BLaER1 (cell line): ENCODE measurements at regions not wholly inside any gene's neighbourhood (a gene's known extent, or its start where the extent isn't known, plus 50 kb on each side); places are given as distances from the start of the nearest gene placed in this dataset.
"Not testable (repeated sequence)": the region's sequence is repeated elsewhere in the genome, so short reads cannot be mapped to it uniquely, and the experiment has no call there.

ENCODE experiments used
- H3K27ac ChIP-seq: shearing (Covaris generic); formaldehyde crosslinking; 2 replicates; pipeline ENCODE4 v1.8.1; 2022
- H3K27me3 ChIP-seq: shearing (Covaris generic); formaldehyde crosslinking; 2 replicates; pipeline ENCODE4 v1.8.1; 2022
- H3K36me3 ChIP-seq: shearing (Covaris generic); formaldehyde crosslinking; 2 replicates; pipeline ENCODE4 v1.8.1; 2022
- H3K4me1 ChIP-seq: shearing (Covaris generic); formaldehyde crosslinking; 2 replicates; pipeline ENCODE4 v1.8.1; 2022
- H3K4me2 ChIP-seq: shearing (Covaris generic); formaldehyde crosslinking; 2 replicates; pipeline ENCODE4 v1.8.1; 2022
- H3K4me3 ChIP-seq: shearing (Covaris generic); formaldehyde crosslinking; 2 replicates; pipeline ENCODE4 v1.8.1; 2022
- H3K9ac ChIP-seq: shearing (Covaris generic); formaldehyde crosslinking; 2 replicates; pipeline ENCODE4 v1.8.1; 2022
- H3K9me3 ChIP-seq: shearing (Covaris generic); formaldehyde crosslinking; 2 replicates; pipeline ENCODE4 v1.8.1; 2022
- H4K20me1 ChIP-seq: shearing (Covaris generic); formaldehyde crosslinking; 2 replicates; pipeline ENCODE4 v1.8.1; 2022
- Cebpa-rat ChIP-seq: shearing (Covaris generic); IDR thresholded peaks from 2 replicates; pipeline ENCODE4 v1.8.1; 2022

DNA sequence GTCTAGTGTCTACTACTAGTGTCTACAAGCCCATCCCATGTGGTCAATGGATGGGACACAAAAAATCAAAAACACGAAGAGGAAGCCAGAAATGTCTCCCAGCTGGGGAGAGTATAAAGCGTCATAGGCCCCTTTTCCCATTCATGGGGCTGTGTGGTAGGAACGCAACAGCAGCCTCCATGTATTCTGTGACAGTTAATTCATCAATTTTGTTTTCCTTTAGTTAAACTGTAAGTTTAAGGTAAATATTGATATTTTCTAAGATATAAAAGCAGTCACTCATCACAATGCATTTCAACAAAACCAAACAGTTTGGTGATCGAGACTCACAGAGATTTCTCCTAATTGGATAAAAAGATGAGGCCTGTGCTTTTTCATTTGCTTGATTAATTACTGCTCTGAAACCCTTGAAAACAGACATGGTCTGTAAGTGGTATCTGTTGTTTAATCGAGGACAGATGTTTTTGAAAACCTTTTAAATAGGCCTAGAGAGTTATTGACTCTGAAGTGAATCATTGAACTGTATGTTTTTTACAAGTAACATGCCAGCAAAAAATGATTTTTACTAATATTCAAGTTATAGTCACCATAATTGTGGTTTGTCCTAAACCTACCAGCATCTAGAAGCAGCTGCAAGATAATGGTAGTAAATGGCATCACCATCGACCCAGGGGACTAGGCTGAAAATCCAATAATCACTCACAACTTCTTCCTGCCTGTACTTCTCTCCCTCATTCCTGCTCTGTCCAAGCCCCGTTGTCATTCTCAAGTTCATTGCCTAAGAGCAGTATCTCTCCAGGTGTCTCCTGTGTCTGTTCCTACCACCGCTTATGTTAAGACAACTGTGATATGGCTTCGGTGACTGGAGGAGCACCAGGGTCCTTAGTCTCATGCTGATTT, 87.7 kb upstream of the SHISA3 start:
- no peak for TF ChIP-seq Cebpa-rat
- peaks cover 16% of the 10 kb centered on the region for H3K9me3 ChIP-seq

DNA sequence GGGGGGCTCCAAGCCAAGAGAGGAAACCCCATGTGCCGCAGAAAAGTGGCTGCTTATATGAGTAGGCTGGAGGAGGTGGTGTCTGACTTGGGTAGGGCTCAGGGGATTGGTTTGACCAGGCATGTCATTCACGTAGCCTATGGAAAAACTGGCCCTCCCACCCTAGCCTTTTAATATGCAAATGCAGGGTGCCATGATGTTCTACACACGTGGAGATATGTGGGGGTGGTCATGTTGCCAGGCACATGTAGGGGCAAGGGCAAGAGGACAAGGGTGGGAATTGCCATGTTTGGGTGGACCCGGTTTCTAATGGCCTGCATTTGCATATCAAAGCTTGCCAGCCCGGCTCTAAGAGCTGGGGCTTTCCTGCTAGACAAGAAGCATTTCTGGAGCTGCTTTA, 86.9 kb upstream of the SHISA3 start:
- Histone ChIP-seq H3K9ac (no peak overlapping the region), H3K36me3 (no peaks in the 10 kb centered on the region), H3K4me3 (no peak overlapping the region), H3K27ac (no peak overlapping the region), H3K9me3 (peaks cover 24% of the 10 kb centered on the region), H3K27me3 (no peaks in the 10 kb centered on the region), H3K4me1 (no peaks in the 10 kb centered on the region), H4K20me1 (no peaks in the 10 kb centered on the region), H3K4me2 (no peak overlapping the region)
- no peak for TF ChIP-seq Cebpa-rat

More for the DNA sequence above, 87.7 kb upstream of the SHISA3 start:
- H3K4me3 ChIP-seq: no peak overlapping the region
- no peaks in the 10 kb centered on the region for H3K27me3 ChIP-seq
- no peaks in the 10 kb centered on the region for H3K36me3 ChIP-seq
- H3K4me2 ChIP-seq: no peak overlapping the region
- H3K4me1 ChIP-seq: no peaks in the 10 kb centered on the region
- no peak overlapping the region for H3K27ac ChIP-seq
- no peak overlapping the region for H3K9ac ChIP-seq
- H4K20me1 ChIP-seq: no peaks in the 10 kb centered on the region

DNA sequence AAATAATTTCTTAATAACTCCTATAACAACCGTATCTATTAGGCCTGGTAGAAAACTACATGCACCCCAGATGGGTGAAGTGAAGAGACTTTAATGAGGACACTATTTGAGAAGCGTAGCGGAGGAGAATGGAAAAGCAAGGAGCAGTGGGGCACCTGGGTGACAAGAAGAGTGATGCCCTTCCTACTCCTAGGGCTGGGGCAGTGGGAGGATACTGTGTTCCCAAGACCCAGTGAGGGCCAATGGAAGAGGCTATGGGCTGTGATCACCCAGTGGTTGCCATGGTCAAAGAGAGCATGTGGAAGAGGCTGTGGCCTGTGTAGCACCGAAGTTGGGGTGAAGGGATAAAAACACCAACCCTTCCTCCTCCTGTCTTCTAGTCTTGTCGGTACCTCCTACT, 86.5 kb upstream of the SHISA3 start:
- H3K4me3 ChIP-seq: no peak overlapping the region
- no peak for TF ChIP-seq Cebpa-rat
- H3K36me3 ChIP-seq: no peaks in the 10 kb centered on the region
- H3K9ac ChIP-seq: no peak overlapping the region
- no peak overlapping the region for H3K27ac ChIP-seq
- H4K20me1 ChIP-seq: no peaks in the 10 kb centered on the region
- no peaks in the 10 kb centered on the region for H3K27me3 ChIP-seq
- peaks cover 25% of the 10 kb centered on the region for H3K9me3 ChIP-seq
- no peak overlapping the region for H3K4me2 ChIP-seq
- no peaks in the 10 kb centered on the region for H3K4me1 ChIP-seq

DNA sequence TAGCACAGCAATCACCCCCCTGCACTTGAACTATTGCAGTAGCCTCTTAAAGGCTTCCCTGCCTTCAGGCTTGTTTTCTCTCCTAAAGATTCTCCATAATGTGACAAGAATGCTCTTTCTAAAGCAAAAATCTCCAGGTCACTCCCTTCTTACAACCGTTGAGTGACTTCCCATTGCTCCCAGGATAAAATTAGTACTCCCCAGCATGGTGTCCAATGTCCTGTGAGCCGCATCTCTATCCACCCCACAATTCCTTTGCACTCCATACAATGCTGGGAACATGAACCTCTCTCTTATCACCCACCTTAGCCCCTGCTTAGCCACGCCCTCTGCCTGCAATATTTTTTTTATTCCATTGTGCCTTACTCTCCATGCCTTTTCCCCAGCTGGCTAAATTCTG, 85.7 kb upstream of the SHISA3 start:
- no peak overlapping the region for H3K4me3 ChIP-seq
- H3K9ac ChIP-seq: no peak overlapping the region
- no peak for TF ChIP-seq Cebpa-rat
- H3K27ac ChIP-seq: no peak overlapping the region
- no peaks in the 10 kb centered on the region for H3K4me1 ChIP-seq
- H3K4me2 ChIP-seq: no peak overlapping the region
- no peaks in the 10 kb centered on the region for H4K20me1 ChIP-seq
- H3K27me3 ChIP-seq: no peaks in the 10 kb centered on the region
- H3K36me3 ChIP-seq: no peaks in the 10 kb centered on the region
- peaks cover 25% of the 10 kb centered on the region for H3K9me3 ChIP-seq

DNA sequence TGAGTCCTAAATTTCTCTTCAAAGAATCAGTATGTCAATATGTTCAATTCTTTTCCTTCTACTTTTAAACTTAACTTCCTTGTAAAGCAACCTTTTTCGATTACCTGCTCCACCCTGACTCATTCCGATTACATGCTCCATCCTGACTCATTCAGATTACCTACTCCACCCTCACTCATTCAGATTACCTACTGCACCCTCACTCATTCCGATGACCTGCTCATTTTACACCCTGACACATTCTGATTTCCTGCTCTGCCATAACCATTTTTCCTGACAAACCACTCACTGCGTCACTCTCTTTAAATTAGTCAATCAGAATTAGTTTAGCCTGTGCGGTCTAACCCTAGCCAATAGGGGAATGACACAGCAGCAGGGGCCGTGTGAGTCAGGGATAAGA, 83.9 kb upstream of the SHISA3 start:
- H3K27ac ChIP-seq, H3K4me2 ChIP-seq, H3K4me3 ChIP-seq, H3K9ac ChIP-seq, H4K20me1 ChIP-seq, H3K4me1 ChIP-seq, H3K36me3 ChIP-seq, H3K27me3 ChIP-seq: not testable (repeated sequence)
- peaks cover 25% of the 10 kb centered on the region for H3K9me3 ChIP-seq

DNA sequence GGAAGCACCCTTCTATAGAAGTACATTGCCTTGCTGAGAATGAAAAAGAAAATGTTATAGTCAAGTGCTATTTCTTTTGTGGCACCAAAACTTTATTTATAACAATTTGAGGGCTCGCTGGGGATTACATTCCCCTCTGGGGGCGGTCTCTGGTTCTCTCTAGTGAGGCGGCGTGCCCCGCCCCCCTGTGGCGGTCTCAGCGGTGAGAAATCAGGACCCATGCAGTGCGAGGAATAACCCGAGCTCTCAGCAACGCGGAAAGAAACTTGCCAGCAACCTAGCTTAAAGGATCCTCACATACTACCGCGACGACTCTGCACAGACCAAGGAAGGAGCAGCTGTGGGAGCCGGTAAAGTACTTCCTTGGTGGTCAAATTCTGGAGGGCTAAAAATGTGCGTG, 83.4 kb upstream of the SHISA3 start:
- Histone ChIP-seq H3K27me3 (no peaks in the 10 kb centered on the region), H3K36me3 (no peaks in the 10 kb centered on the region), H3K4me2 (no peak overlapping the region), H4K20me1 (no peaks in the 10 kb centered on the region), H3K4me3 (no peak overlapping the region), H3K27ac (no peak overlapping the region), H3K9ac (no peak overlapping the region), H3K4me1 (no peaks in the 10 kb centered on the region), H3K9me3 (peaks cover 25% of the 10 kb centered on the region)
- TF ChIP-seq Cebpa-rat: no peak

DNA sequence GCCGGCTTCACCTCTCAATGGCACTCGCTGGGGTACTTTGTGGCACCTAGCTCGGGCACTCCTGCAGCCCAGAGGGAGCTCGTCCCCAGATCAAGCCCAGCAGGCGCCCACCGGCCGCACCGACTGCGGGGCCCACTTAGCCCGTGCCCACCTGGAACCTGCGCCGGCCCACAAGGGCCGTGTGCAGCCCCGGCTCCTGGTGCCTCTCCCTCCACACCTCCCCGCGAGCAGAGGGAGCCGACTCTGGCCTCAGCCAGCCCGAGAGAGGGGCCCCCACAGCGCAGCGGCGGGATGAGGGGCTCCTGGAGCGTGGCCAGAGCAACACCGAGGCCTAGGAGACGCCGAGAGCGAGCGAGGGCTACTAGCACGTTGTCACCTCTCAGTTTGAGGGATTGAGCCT, 82.1 kb upstream of the SHISA3 start:
- Histone ChIP-seq H3K9me3 (peaks cover 27% of the 10 kb centered on the region), H3K4me1 (no peaks in the 10 kb centered on the region), H3K4me2 (no peak overlapping the region), H3K36me3 (no peaks in the 10 kb centered on the region), H3K4me3 (no peak overlapping the region), H3K27me3 (no peaks in the 10 kb centered on the region), H4K20me1 (no peaks in the 10 kb centered on the region), H3K9ac (no peak overlapping the region), H3K27ac (no peak overlapping the region)
- no peak for TF ChIP-seq Cebpa-rat

DNA sequence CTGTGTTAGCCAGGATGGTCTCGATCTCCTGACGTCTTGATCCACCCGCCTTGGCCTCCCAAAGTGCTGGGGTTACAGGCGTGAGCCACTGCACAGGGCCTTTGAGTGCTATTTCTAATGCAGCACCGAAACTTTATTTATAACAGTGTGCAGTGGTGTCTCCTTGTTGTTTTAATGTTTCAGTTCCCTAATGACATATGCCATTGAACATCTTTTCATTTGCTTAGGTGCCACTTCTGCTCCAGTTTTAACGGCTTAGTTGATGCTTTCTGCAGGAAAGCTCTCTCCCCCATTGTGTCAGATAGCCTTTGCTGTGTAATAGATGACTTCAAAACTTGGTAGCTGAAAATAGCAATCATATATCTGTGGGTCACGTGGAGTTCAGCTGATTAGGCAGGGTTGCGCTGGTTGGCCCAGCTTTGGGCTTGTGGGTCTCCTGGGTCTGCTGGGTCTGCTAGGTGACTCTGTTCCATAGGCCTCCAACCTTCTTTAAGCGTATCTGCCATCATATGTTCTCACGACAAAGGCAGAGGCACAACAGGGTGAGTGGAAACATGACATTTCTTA, 76.4 kb upstream of the SHISA3 start:
- no peak for TF ChIP-seq Cebpa-rat
- Histone ChIP-seq H3K9ac (no peak overlapping the region), H3K4me2 (peak overlapping the region; percentile 43), H4K20me1 (no peaks in the 10 kb centered on the region), H3K27ac (peak overlapping the region; percentile 40; the same call in 1 of the 2 replicates), H3K36me3 (no peaks in the 10 kb centered on the region), H3K27me3 (no peaks in the 10 kb centered on the region), H3K4me3 (no peak overlapping the region), H3K4me1 (peaks cover 15% of the 10 kb centered on the region), H3K9me3 (peaks cover 28% of the 10 kb centered on the region)

DNA sequence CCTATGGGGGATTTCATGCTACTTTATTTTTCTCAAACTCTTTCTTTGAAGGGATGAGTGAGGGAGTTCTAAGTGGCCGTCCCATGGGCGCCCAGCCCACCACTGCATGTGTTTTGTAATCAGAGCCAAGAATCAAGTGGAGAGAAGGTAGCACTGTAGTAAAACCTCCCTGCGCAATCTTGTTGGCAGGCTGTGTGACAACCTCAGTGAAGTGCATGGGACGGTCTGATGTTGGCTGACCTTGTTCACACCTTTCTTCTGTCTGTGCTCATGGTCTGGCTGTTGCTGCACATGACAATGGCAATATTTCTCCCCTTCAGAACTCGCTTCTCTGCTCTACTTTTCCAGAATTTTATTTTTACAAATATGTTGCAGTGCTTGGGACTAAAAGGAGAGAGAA, 71.2 kb upstream of the SHISA3 start:
- no peak overlapping the region for H3K4me3 ChIP-seq
- H3K27me3 ChIP-seq: no peaks in the 10 kb centered on the region
- no peaks in the 10 kb centered on the region for H4K20me1 ChIP-seq
- no peak overlapping the region for H3K9ac ChIP-seq
- no peak overlapping the region for H3K27ac ChIP-seq
- H3K4me2 ChIP-seq: no peak overlapping the region
- no peaks in the 10 kb centered on the region for H3K36me3 ChIP-seq
- H3K9me3 ChIP-seq: peaks cover 18% of the 10 kb centered on the region
- peaks cover 10% of the 10 kb centered on the region for H3K4me1 ChIP-seq
- TF ChIP-seq Cebpa-rat: no peak

DNA sequence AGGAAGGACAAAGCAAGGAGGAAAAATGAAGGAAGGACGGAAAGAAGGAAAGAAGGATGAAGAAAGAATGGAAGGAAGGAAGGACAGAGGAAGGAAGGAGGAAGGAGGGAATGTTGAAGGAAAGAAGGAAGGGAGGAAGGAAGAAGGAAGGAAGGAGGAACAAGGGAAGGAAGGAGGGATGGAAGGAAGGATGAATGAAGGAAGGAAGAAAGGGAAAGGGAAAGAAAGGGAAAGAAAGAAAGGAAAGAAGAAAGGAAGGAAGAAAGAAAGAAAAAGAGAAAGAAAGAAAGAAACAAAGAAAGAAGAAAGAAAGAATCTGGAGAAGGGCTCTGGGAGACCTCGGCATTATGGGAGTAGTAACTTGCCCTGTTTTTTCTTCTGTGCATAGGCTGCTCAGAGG, 70.8 kb upstream of the SHISA3 start:
- TF ChIP-seq Cebpa-rat: no peak
- H3K4me1 ChIP-seq: peaks cover 10% of the 10 kb centered on the region
- H3K9me3 ChIP-seq: peaks cover 20% of the 10 kb centered on the region
- no peaks in the 10 kb centered on the region for H3K36me3 ChIP-seq
- no peaks in the 10 kb centered on the region for H4K20me1 ChIP-seq
- no peak overlapping the region for H3K27ac ChIP-seq
- no peak overlapping the region for H3K4me2 ChIP-seq
- H3K4me3 ChIP-seq: no peak overlapping the region
- H3K9ac ChIP-seq: no peak overlapping the region
- H3K27me3 ChIP-seq: no peaks in the 10 kb centered on the region
